GM23338 (cell line): ENCODE measurements at regions not wholly inside any gene's neighbourhood (a gene's known extent, or its start where the extent isn't known, plus 50 kb on each side); places are given as distances from the start of the nearest gene placed in this dataset.

ENCODE experiments used
- CREB1 ChIP-seq: fragments of 250-450 bp; sonication (Bioruptor Pico); IDR thresholded peaks from 2 replicates; pipeline ENCODE4 v1.5.0; 2020; ENCODE audit warnings: low read depth, mild to moderate bottlenecking, moderate library complexity
- CTCF ChIP-seq, 2 experiments: fragments of 200-600 bp in 1 of 2; sonication (generic) in 1 of 2; conservative IDR thresholded peaks; 2 replicates each; pipeline versions ENCODE4 v1.5.1 to v1.6.1; 2016 to 2017; ENCODE audit warnings: antibody characterized with exemption in 2 of 2, low read depth in 2 of 2, mild to moderate bottlenecking in 2 of 2, moderate library complexity in 1 of 2
- EZH2 ChIP-seq: fragments of 200-600 bp; sonication (generic); IDR thresholded peaks from one replicate; pipeline ENCODE4 v1.8.0; 2017; ENCODE audit warnings: antibody characterized with exemption, mild to moderate bottlenecking, low read depth; ENCODE audit not compliant: unreplicated experiment
- EZH2phosphoT487 ChIP-seq: fragments of 200-600 bp; sonication (generic); IDR thresholded peaks from one replicate; pipeline ENCODE4 v1.8.1; 2018; ENCODE audit warnings: antibody characterized with exemption; ENCODE audit not compliant: unreplicated experiment
- JUNB ChIP-seq: IDR thresholded peaks from one replicate; pipeline ENCODE4 v1.6.1; 2016; ENCODE audit warnings: antibody characterized with exemption; ENCODE audit not compliant: unreplicated experiment
- POLR2AphosphoS5 ChIP-seq: IDR thresholded peaks from 2 replicates; pipeline ENCODE4 v1.6.1; 2016; ENCODE audit warnings: antibody characterized with exemption, low read depth
- REST ChIP-seq: IDR thresholded peaks from one replicate; pipeline ENCODE4 v1.6.1; 2018; ENCODE audit warnings: antibody characterized with exemption; ENCODE audit not compliant: unreplicated experiment
- STAT1 ChIP-seq: IDR thresholded peaks from one replicate; pipeline ENCODE4 v1.6.1; 2016; ENCODE audit warnings: antibody characterized with exemption; ENCODE audit not compliant: unreplicated experiment
- ZNF331 ChIP-seq: fragments of 250-450 bp; sonication (Bioruptor Pico); IDR thresholded peaks from 2 replicates; pipeline ENCODE4 v1.5.0; 2020; ENCODE audit warnings: low read depth, mild to moderate bottlenecking, moderate library complexity

- TF ChIP-seq CTCF (conservative IDR thresholded peaks at IDR 0.05; ENCODE audit: low read depth in 2 of 2), result no peak
- no peak for TF ChIP-seq EZH2
- no peak for TF ChIP-seq POLR2AphosphoS5
- no peak for TF ChIP-seq EZH2phosphoT487
- TF ChIP-seq REST, result no peak
- no peak for TF ChIP-seq STAT1
- TF ChIP-seq CREB1, result no peak
- no peak for TF ChIP-seq JUNB
- no peak for TF ChIP-seq ZNF331 (CRISPR knock-in tag)
Observed at GRCh38 chr1:218694085-218694484, 348.9 kb downstream of the TGFB2 start.
